H1 (cell line): ENCODE measurements at regions not wholly inside any gene's neighbourhood (a gene's known extent, or its start where the extent isn't known, plus 50 kb on each side); places are given as distances from the start of the nearest gene placed in this dataset.

Experiments used
- CTCF ChIA-PET: fragments of 300-600 bp; sonication (Branson Sonifier 250); formaldehyde crosslinking; loops from one replicate; lab custom pipeline; 2021; ENCODE audit not compliant: partially characterized antibody; lab: Charles Lee
- POLR2A ChIA-PET: fragments of 300-600 bp; sonication (Branson Sonifier 250); formaldehyde crosslinking; loops from one replicate; lab custom pipeline; 2021; ENCODE audit warnings: inconsistent platforms; ENCODE audit not compliant: partially characterized antibody; lab: Charles Lee
- DNase-seq, 2 experiments: peaks; one replicate each; pipeline versions ENCODE4 v3.0.0 to v3.0.0-alpha.2; 2010 to 2022; ENCODE audit warnings: low spot score in 2 of 2, low read depth in 1 of 2, mixed read lengths in 1 of 2
- FAIRE-seq: peaks from 2 replicates; lab custom pipeline; 2011; peaks lifted over from hg19 to GRCh38; lab: Jason Lieb, UNC
- H2AFZ ChIP-seq: 2 replicates; pipeline ENCODE4 v1.8.1; 2012; ENCODE audit warnings: low read length, inconsistent platforms
- H2AK5ac ChIP-seq: 2 replicates; pipeline ENCODE4 v1.6.1; 2013; ENCODE audit warnings: low read depth, low read length
- H2BK120ac ChIP-seq: replicated peaks from 2 replicates; pipeline ENCODE3; 2013; ENCODE audit warnings: low read depth, low read length, inconsistent platforms
- H2BK12ac ChIP-seq: 2 replicates; pipeline ENCODE4 v1.6.1; 2013; ENCODE audit warnings: low read depth, low read length
- H2BK15ac ChIP-seq: 2 replicates; pipeline ENCODE4 v1.6.1; 2013; ENCODE audit warnings: low read length
- H2BK20ac ChIP-seq: 2 replicates; pipeline ENCODE4 v1.6.1; 2013; ENCODE audit warnings: low read length
- H2BK5ac ChIP-seq: 2 replicates; pipeline ENCODE4 v1.6.1; 2013; ENCODE audit warnings: low read depth, low read length
- H3K14ac ChIP-seq: 2 replicates; pipeline ENCODE4 v1.6.1; 2013; ENCODE audit warnings: inconsistent platforms; ENCODE audit not compliant: insufficient read length
- H3K18ac ChIP-seq: 2 replicates; pipeline ENCODE4 v1.6.1; 2013; ENCODE audit warnings: low read length; ENCODE audit errors: extremely low read depth
- H3K23ac ChIP-seq: 2 replicates; pipeline ENCODE4 v1.6.1; 2013; ENCODE audit warnings: inconsistent platforms; ENCODE audit not compliant: insufficient read length
- H3K23me2 ChIP-seq: 2 replicates; pipeline ENCODE4 v1.6.1; 2013; ENCODE audit warnings: low read depth, low read length
- H3K27ac ChIP-seq: 2 replicates; pipeline ENCODE4 v1.6.1; 2011; ENCODE audit warnings: low read depth, low read length, inconsistent platforms
- H3K27me3 ChIP-seq, 4 experiments: replicated peaks in 1 of 4; 1 replicate in 1 of 4; 2 replicates in 3 of 4; pipeline versions ENCODE4 v1.6.1 to v1.8.1; 2011 to 2013; ENCODE audit warnings: low read length in 3 of 4, mild to moderate bottlenecking in 3 of 4, inconsistent platforms in 2 of 4, mixed read lengths in 2 of 4, moderate library complexity in 1 of 4; ENCODE audit not compliant: control insufficient read depth in 3 of 4, insufficient read depth in 3 of 4; ENCODE audit errors: extremely low read depth in 1 of 4
- H3K36me3 ChIP-seq, 4 experiments: 2 replicates each; pipeline versions ENCODE4 v1.6.1 to v1.8.1; 2011 to 2013; ENCODE audit warnings: mild to moderate bottlenecking in 4 of 4, low read length in 3 of 4, moderate library complexity in 2 of 4, control low read depth in 1 of 4, inconsistent platforms in 1 of 4; ENCODE audit not compliant: insufficient read depth in 4 of 4, control insufficient read depth in 2 of 4
- H3K4ac ChIP-seq: replicated peaks from 2 replicates; pipeline ENCODE3; 2013; ENCODE audit warnings: low read length, low read depth, mixed read lengths, inconsistent platforms; ENCODE audit not compliant: insufficient read length
- H3K4me1 ChIP-seq, 4 experiments: replicated peaks in 1 of 4; 1 replicate in 1 of 4; 2 replicates in 3 of 4; pipeline versions ENCODE4 v1.6.1 to v1.8.1; 2011 to 2013; ENCODE audit warnings: low read length in 3 of 4, inconsistent platforms in 2 of 4, mixed read lengths in 1 of 4; ENCODE audit not compliant: insufficient read depth in 4 of 4, control insufficient read depth in 3 of 4
- H3K4me2 ChIP-seq, 2 experiments: 2 replicates each; pipeline versions ENCODE4 v1.6.1 to v1.8.1; 2011 to 2013; ENCODE audit warnings: low read depth in 2 of 2, low read length in 2 of 2, control low read depth in 1 of 2, inconsistent platforms in 1 of 2, mild to moderate bottlenecking in 1 of 2; ENCODE audit not compliant: insufficient read depth in 1 of 2
- H3K4me3 ChIP-seq, 4 experiments: fragments of 200-600, 300-600 bp in 1 of 4; sonication (generic), shearing (Covaris generic), sonication (Bioruptor Twin) in 1 of 4; 2 replicates each; pipeline versions ENCODE4 v1.5.1 to v1.8.1; 2011 to 2016; ENCODE audit warnings: low read length in 4 of 4, low read depth in 3 of 4, control low read depth in 2 of 4, inconsistent platforms in 2 of 4, mild to moderate bottlenecking in 2 of 4, mixed read lengths in 1 of 4, moderate library complexity in 1 of 4; ENCODE audit not compliant: insufficient read depth in 2 of 4; ENCODE audit errors: extremely low read depth in 1 of 4
- H3K56ac ChIP-seq: replicated peaks from 2 replicates; pipeline ENCODE3; 2013; ENCODE audit warnings: low read depth, mild to moderate bottlenecking, mixed read lengths, low read length, inconsistent platforms; ENCODE audit not compliant: insufficient read length
- H3K79me1 ChIP-seq: 2 replicates; pipeline ENCODE4 v1.6.1; 2013; ENCODE audit warnings: low read depth, low read length, control low read depth
- H3K79me2 ChIP-seq, 2 experiments: 2 replicates each; pipeline versions ENCODE4 v1.6.1 to v1.8.1; 2012 to 2013; ENCODE audit warnings: low read length in 2 of 2, mild to moderate bottlenecking in 2 of 2, inconsistent platforms in 1 of 2; ENCODE audit not compliant: insufficient read depth in 2 of 2, control insufficient read depth in 1 of 2
- H3K9ac ChIP-seq, 4 experiments: replicated peaks in 1 of 4; 1 replicate in 1 of 4; 2 replicates in 3 of 4; pipeline versions ENCODE4 v1.6.1 to v1.8.1; 2011 to 2013; ENCODE audit warnings: low read depth in 3 of 4, low read length in 3 of 4, control low read depth in 2 of 4, mild to moderate bottlenecking in 2 of 4, moderate library complexity in 2 of 4, inconsistent platforms in 1 of 4; ENCODE audit errors: extremely low read depth in 1 of 4
- H3K9me3 ChIP-seq, 2 experiments: 2 replicates each; pipeline versions ENCODE4 v1.6.1 to v1.8.1; 2012 to 2013; ENCODE audit warnings: mild to moderate bottlenecking in 2 of 2, moderate library complexity in 2 of 2, control low read depth in 1 of 2, inconsistent platforms in 1 of 2, low read depth in 1 of 2, low read length in 1 of 2, mixed read lengths in 1 of 2; ENCODE audit not compliant: insufficient read depth in 2 of 2
- H4K20me1 ChIP-seq, 2 experiments: replicated peaks in 1 of 2; 2 replicates each; pipeline versions ENCODE3 to v1.8.1; 2011 to 2013; ENCODE audit warnings: inconsistent platforms in 2 of 2, low read length in 2 of 2, mild to moderate bottlenecking in 1 of 2; ENCODE audit not compliant: insufficient read depth in 2 of 2, control insufficient read depth in 1 of 2
- H4K5ac ChIP-seq: 2 replicates; pipeline ENCODE4 v1.6.1; 2013; ENCODE audit warnings: low read length, low read depth, mixed read lengths, inconsistent platforms; ENCODE audit not compliant: insufficient read length
- H4K8ac ChIP-seq: 2 replicates; pipeline ENCODE4 v1.8.0; 2013; ENCODE audit warnings: mild to moderate bottlenecking, moderate library complexity, low read length, inconsistent platforms; ENCODE audit not compliant: insufficient read depth; ENCODE audit errors: extremely low read depth
- H4K91ac ChIP-seq: replicated peaks from 2 replicates; pipeline ENCODE3; 2013; ENCODE audit warnings: low read length, mixed read lengths, inconsistent platforms; ENCODE audit not compliant: insufficient read length
- NANOG ChIP-seq: IDR thresholded peaks from 2 replicates; pipeline ENCODE4 v1.6.1; 2011; ENCODE audit warnings: low read length, low read depth, mild to moderate bottlenecking, inconsistent platforms; ENCODE audit not compliant: insufficient read depth, poor library complexity, severe bottlenecking
- PHF8 ChIP-seq: fragments of 200-600 bp; sonication (generic); conservative IDR thresholded peaks from 2 replicates; pipeline ENCODE4 v1.7.1; 2012; ENCODE audit warnings: low read depth, mild to moderate bottlenecking, inconsistent platforms, low read length, moderate library complexity
- SP4 ChIP-seq: IDR thresholded peaks from 2 replicates; pipeline ENCODE4 v1.6.1; 2012; ENCODE audit warnings: low read length, inconsistent platforms
- TAF7 ChIP-seq: optimal IDR thresholded peaks from 2 replicates; pipeline ENCODE3; 2011; ENCODE audit warnings: low read depth, mild to moderate bottlenecking, inconsistent platforms, low read length, moderate library complexity, borderline replicate concordance
- YY1 ChIP-seq: IDR thresholded peaks from 2 replicates; pipeline ENCODE4 v1.6.1; 2011; ENCODE audit warnings: low read depth, mild to moderate bottlenecking, low read length
- WGBS, 2 experiments: shearing (Covaris generic) in 1 of 2; methylation state at CpG; one replicate each; pipeline versions ENCODE4 v1.1.6 to v1.1.7; 2013 to 2015; ENCODE audit warnings: low lambda C conversion rate in 2 of 2, mixed read lengths in 2 of 2, inconsistent platforms in 1 of 2, low coverage in 1 of 2, missing lambda C conversion rate in 1 of 2; ENCODE audit not compliant: insufficient replicate concordance in 2 of 2, insufficient coverage in 1 of 2, insufficient read length in 1 of 2; ENCODE audit errors: extremely low coverage in 1 of 2, missing lambda C conversion rate in 1 of 2; 5-methylcytosine and 5-hydroxymethylcytosine counted together

GRCh38 chr1:244113532-244114320, 62.6 kb downstream of the ZBTB18 start:
- H2BK5ac ChIP-seq = no peak overlapping the region
- no peak overlapping the region for H4K8ac ChIP-seq
- H3K4ac ChIP-seq = no peak overlapping the region
- H4K20me1 ChIP-seq = no peaks in the 10 kb centered on the region
- H3K79me2 ChIP-seq = no peaks in the 10 kb centered on the region
- no peak overlapping the region for H2AK5ac ChIP-seq
- ChIA-PET POLR2A (no interaction called here), CTCF (interaction anchor here (0.6 to 1.2 kb wide), 3 partner anchors 92 to 770 kb away, joined by 3 read pairs; no protein-coding TSS in a partner anchor)
- H2BK20ac ChIP-seq = no peak overlapping the region
- no peak overlapping the region for H3K56ac ChIP-seq
- H3K27ac ChIP-seq = no peak overlapping the region
- FAIRE-seq (no peak), DNase-seq (no peak)
- H3K79me1 ChIP-seq = no peaks in the 10 kb centered on the region
- H2AFZ ChIP-seq = no peak overlapping the region
- H3K4me3 ChIP-seq = no peak overlapping the region
- H4K91ac ChIP-seq = no peak overlapping the region
- no peak overlapping the region for H3K4me2 ChIP-seq
- no peak overlapping the region for H3K18ac ChIP-seq
- no peaks in the 10 kb centered on the region for H3K23me2 ChIP-seq
- 87% methylated on average over 6 of the region's 6 CpGs; no CpG with 5 or more reads in 1 of the 2 experiments for WGBS, 2 experiments
- H3K4me1 ChIP-seq = 0 out of 7 replicates have a peak, but pooled peaks cover 0 to 2% (median 0%) of the 10 kb centered on the region in 4 experiments
- no peak overlapping the region for H3K14ac ChIP-seq
- no peak overlapping the region for H3K9ac ChIP-seq
- H2BK12ac ChIP-seq = no peak overlapping the region
- no peak overlapping the region for H4K5ac ChIP-seq
- no peaks in the 10 kb centered on the region for H3K27me3 ChIP-seq
- H2BK15ac ChIP-seq = no peak overlapping the region
- H3K36me3 ChIP-seq = no peaks in the 10 kb centered on the region
- no peaks in the 10 kb centered on the region for H3K9me3 ChIP-seq
- H3K23ac ChIP-seq = no peak overlapping the region
- H2BK120ac ChIP-seq = no peak overlapping the region
- TF ChIP-seq YY1 = no peak
- TF ChIP-seq SP4 = no peak
- TF ChIP-seq NANOG = no peak
- TF ChIP-seq PHF8 = no peak
- TF ChIP-seq TAF7 = no peak
